HG02970 (cell line): ENCODE measurements at regions not wholly inside any gene's neighbourhood (a gene's known extent, or its start where the extent isn't known, plus 50 kb on each side); places are given as distances from the start of the nearest gene placed in this dataset.

ENCODE experiments used
- ATAC-seq: cut with Tn5 transposase; IDR thresholded peaks from one replicate; pipeline ENCODE4 v1.9.1; 2021; ENCODE audit warnings: mild to moderate bottlenecking, moderate library complexity, moderate number of reproducible peaks; ENCODE audit not compliant: unreplicated experiment, low FRiP score

- no peak for ATAC-seq
Observed at GRCh38 chr6:166677941-166678340, 50.9 kb upstream of the RPS6KA2 start.
